Tibial artery (tissue), 4 donors: ENCODE measurements at regions not wholly inside any gene's neighbourhood (a gene's known extent, or its start where the extent isn't known, plus 50 kb on each side); places are given as distances from the start of the nearest gene placed in this dataset.

Experiments
- DNase-seq, 2 donors: peaks; one replicate each; pipeline ENCODE4 v3.0.0-alpha.2; 2019
- H3K27ac ChIP-seq, 2 donors: fragments of 200-600 bp; sonication (generic) in 1 of 2; 1 replicate in 1 of 2; 2 replicates in 1 of 2; pipeline ENCODE4 v1.5.1; 2018 to 2019; ENCODE audit warnings: mild to moderate bottlenecking in 1 of 2
- H3K27me3 ChIP-seq, 2 donors: fragments of 200-600 bp; sonication (generic) in 1 of 2; one replicate each; pipeline versions ENCODE4 v1.5.1 to v1.6.0; 2016 to 2019
- H3K36me3 ChIP-seq, 3 donors: fragments of 200-600 bp; sonication (generic) in 2 of 3; one replicate each; pipeline ENCODE4 v1.5.1; 2016 to 2019; ENCODE audit warnings: mild to moderate bottlenecking in 2 of 3
- H3K4me1 ChIP-seq, 4 donors: fragments of 200-600 bp; sonication (generic) in 2 of 4; 1 replicate in 3 of 4; 2 replicates in 1 of 4; pipeline ENCODE4 v1.5.1; 2016 to 2019
- H3K4me3 ChIP-seq, 2 donors: fragments of 200-600 bp; sonication (generic) in 1 of 2; 1 replicate in 1 of 2; 2 replicates in 1 of 2; pipeline ENCODE4 v1.5.1; 2018 to 2019; ENCODE audit warnings: mild to moderate bottlenecking in 2 of 2
- H3K9me3 ChIP-seq, 3 donors: fragments of 200-600 bp; sonication (generic) in 1 of 3; one replicate each; pipeline ENCODE4 v1.5.1; 2016 to 2019
- intact Hi-C: fragments of 100-400 bp; cut with DNase I; formaldehyde crosslinking; loops from one replicate; pipeline ENCODE4 v1.15.0; 2023; ENCODE audit warnings: low total_unique reads
- TF ChIP-seq, protein P1 (sequence below), 2 experiments: fragments of 200-600 bp in 1 of 2; fragments of 450-650 bp in 1 of 2; IDR thresholded peaks; one replicate each; pipeline ENCODE4 v1.5.1; 2017 to 2019; ENCODE audit warnings: antibody characterized with exemption in 2 of 2, mild to moderate bottlenecking in 1 of 2, moderate library complexity in 1 of 2

DNA sequence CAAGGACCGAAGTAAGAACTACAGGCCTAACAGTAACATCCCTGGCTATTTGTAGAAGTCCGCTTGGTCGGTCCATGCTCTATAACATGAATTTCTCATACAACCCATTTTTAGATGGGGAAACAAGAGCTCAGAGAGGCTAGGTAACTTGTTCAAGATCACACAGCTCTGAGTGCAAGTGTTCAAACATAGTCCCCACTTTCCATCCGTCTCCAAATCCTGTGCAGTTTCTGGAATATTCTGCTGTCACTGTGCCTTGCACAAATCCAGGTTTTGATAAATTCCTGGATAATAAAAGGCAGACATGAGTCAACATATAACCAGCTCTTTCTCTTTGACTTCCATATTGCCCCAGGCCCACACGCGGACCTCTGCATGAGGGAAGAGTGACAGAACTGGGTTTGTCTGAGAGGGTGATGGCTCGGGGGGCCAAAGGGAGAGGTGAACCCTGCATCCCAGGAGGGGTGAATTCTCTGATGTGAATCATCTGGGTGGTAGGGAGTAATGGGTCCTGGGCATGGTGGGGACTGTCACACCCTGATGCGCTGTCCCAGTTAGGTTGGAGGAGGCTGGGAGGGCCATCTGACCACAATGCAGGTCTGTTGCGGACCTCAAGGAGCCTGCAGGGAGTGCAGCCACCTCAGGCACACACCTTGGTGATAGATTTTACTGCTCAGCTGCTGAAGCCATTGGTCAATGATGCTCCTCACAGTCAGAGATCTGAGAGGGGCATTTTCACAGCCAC, 162.2 kb downstream of the SMAD6 start:
- DNase-seq, result peak in 1 of 2 donors; percentile 40
- TF ChIP-seq, protein P1, sequence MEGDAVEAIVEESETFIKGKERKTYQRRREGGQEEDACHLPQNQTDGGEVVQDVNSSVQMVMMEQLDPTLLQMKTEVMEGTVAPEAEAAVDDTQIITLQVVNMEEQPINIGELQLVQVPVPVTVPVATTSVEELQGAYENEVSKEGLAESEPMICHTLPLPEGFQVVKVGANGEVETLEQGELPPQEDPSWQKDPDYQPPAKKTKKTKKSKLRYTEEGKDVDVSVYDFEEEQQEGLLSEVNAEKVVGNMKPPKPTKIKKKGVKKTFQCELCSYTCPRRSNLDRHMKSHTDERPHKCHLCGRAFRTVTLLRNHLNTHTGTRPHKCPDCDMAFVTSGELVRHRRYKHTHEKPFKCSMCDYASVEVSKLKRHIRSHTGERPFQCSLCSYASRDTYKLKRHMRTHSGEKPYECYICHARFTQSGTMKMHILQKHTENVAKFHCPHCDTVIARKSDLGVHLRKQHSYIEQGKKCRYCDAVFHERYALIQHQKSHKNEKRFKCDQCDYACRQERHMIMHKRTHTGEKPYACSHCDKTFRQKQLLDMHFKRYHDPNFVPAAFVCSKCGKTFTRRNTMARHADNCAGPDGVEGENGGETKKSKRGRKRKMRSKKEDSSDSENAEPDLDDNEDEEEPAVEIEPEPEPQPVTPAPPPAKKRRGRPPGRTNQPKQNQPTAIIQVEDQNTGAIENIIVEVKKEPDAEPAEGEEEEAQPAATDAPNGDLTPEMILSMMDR (IDR thresholded peaks at IDR 0.05), result no peak
- Histone ChIP-seq H3K9me3 (no peaks in the 10 kb centered on the region), H3K36me3 (peaks cover 0 to 5% (median 0%) of the 10 kb centered on the region in 3 donors), H3K4me3 (no peak overlapping the region), H3K4me1 (peaks cover 0 to 9% (median 3%) of the 10 kb centered on the region in 4 donors), H3K27ac (no peak overlapping the region), H3K27me3 (no peaks in the 10 kb centered on the region)
- intact Hi-C loops, result no loop called here

DNA sequence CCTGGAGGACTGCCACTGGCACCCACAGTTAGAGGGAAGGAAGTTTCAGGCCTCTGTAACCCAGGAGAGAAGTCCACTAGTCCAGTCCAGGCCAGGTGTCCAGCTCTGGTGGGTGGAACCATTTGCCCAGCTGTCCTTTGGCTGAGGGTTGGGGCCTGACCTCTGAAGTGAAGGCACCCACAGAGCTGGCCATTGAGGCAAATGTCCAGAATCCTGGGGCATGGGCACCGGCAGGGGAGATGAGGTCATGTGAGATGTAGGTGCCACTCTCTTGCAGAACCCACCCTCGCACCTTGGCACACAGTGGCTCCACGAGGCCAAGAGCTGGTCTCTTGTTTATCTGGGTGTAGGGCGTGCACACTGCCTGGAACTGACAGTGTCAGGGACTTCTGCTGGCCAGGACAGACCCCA, 162.8 kb downstream of the SMAD6 start:
- Histone ChIP-seq H3K27me3 (no peaks in the 10 kb centered on the region), H3K27ac (no peak overlapping the region), H3K9me3 (no peaks in the 10 kb centered on the region), H3K4me1 (peaks cover 0 to 9% (median 3%) of the 10 kb centered on the region in 4 donors), H3K36me3 (peaks cover 0 to 5% (median 0%) of the 10 kb centered on the region in 3 donors), H3K4me3 (no peak overlapping the region)
- TF ChIP-seq, protein P1 (IDR thresholded peaks at IDR 0.05), result no peak
- DNase-seq, result peak in 1 of 2 donors; percentile 61
- intact Hi-C loops, result no loop called here

DNA sequence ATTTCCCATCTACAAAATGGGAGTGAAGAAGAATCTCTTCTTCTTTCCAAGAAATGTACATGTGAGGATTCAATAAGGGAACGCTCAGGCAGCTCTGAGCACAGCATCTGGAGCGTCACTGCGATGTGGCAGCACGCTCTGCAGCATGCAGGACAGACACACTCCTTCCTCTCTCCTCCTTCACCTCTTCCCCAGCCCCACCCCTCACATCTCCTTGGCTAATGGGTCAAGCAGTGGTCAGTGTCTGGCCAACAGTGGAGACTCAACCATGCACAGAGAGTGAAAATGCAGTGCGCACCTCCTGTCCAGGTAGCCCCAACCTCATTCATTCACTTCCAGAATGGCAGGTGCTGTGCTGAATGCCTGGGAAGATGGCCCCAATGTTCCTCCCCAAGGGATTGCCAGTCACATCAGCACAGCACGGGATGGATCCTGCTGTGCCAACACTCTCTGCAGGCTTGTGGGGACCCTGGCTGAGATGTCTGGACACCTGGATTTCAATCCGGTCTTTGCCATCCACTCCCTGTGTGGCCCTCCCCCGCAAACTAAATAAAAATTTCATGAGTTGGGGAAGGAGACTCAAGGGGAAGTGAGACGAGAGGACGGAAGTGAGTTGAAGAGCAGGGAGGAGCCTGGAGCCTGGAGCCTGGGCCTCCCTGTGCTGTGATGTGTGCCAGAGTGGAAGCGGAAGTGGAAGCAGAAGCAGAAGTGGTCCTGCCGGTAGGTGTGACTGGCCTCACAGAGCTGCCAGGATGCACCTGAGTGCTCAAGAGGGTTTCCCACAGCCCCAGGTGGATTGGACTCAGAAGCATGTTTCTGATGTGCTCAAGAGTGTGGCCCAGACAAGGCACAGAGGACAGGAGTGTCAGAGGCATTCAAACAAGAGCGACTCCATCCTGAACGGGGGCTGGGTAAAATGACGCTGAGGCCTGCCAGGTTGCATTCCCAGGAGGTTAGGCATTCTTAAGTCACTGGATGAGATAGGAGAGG, 163.9 kb downstream of the SMAD6 start:
- H3K27ac ChIP-seq, result no peak overlapping the region
- TF ChIP-seq, protein P1 (IDR thresholded peaks at IDR 0.05), result no peak
- H3K9me3 ChIP-seq, result no peaks in the 10 kb centered on the region
- H3K4me3 ChIP-seq, result no peak overlapping the region
- no peaks in the 10 kb centered on the region for H3K27me3 ChIP-seq
- H3K4me1 ChIP-seq, result peaks cover 0 to 9% (median 3%) of the 10 kb centered on the region in 4 donors
- peaks cover 0 to 5% (median 0%) of the 10 kb centered on the region in 3 donors for H3K36me3 ChIP-seq
- peak in 1 of 2 donors; percentile 72 for DNase-seq
- intact Hi-C loops, result no loop called here

DNA sequence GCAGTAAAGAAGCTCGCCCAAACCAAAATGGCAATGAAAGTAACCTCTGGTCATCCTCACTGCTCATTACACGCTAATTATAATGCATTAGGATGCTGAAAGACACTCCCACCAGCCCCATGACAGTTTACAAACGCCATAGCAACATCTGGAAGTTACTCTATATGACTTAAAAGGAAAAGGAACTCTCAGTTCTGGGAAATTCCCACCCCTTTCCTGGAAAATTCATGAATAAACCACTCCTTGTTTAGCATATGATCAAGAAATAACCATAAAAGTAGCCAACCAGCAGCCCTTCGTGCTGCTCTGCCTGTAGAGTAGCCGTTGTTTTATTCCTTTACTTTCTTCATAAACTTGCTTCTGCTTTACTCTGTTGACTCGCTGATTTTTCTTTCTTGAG, 164.6 kb downstream of the SMAD6 start:
- H3K4me1 ChIP-seq, result peaks cover 0 to 9% (median 3%) of the 10 kb centered on the region in 4 donors
- no peak for DNase-seq
- no peaks in the 10 kb centered on the region for H3K9me3 ChIP-seq
- H3K36me3 ChIP-seq, result peaks cover 0 to 5% (median 0%) of the 10 kb centered on the region in 3 donors
- H3K27me3 ChIP-seq, result no peaks in the 10 kb centered on the region
- H3K4me3 ChIP-seq, result no peak overlapping the region
- no peak overlapping the region for H3K27ac ChIP-seq
- TF ChIP-seq, protein P1 (IDR thresholded peaks at IDR 0.05), result no peak
- intact Hi-C loops, result no loop called here

DNA sequence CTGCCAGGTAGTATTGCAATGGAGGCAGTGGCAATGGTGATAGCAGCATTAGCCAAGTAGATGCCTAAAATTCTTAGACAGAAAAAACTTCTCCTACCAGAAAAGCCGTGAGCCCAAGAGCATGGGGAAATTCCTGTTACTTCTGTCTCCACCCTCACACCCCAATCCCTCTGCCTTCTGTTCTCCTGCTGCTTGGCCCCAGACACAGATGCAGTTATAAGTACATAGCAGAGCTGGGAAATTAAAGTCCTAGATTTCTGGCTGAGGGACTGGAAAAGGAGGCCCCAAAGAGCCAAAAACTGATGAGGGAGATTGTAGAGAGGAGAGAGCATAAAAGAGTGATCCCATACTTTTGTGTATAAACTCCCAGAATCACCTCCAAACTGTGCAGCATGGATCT, 166.9 kb downstream of the SMAD6 start:
- Histone ChIP-seq H3K4me3 (no peak overlapping the region), H3K4me1 (no peaks in the 10 kb centered on the region), H3K27ac (no peak overlapping the region), H3K36me3 (peaks cover 0 to 5% (median 0%) of the 10 kb centered on the region in 3 donors), H3K27me3 (no peaks in the 10 kb centered on the region), H3K9me3 (no peaks in the 10 kb centered on the region)
- intact Hi-C loops, result no loop called here
- TF ChIP-seq, protein P1 (IDR thresholded peaks at IDR 0.05), result no peak
- no peak for DNase-seq
